GM19043 (cell line): ENCODE measurements at regions not wholly inside any gene's neighbourhood (a gene's known extent, or its start where the extent isn't known, plus 50 kb on each side); places are given as distances from the start of the nearest gene placed in this dataset.

Experiments
- ATAC-seq: cut with Tn5 transposase; IDR thresholded peaks from one replicate; pipeline ENCODE4 v1.9.1; 2021; ENCODE audit warnings: low read depth; ENCODE audit not compliant: unreplicated experiment

DNA sequence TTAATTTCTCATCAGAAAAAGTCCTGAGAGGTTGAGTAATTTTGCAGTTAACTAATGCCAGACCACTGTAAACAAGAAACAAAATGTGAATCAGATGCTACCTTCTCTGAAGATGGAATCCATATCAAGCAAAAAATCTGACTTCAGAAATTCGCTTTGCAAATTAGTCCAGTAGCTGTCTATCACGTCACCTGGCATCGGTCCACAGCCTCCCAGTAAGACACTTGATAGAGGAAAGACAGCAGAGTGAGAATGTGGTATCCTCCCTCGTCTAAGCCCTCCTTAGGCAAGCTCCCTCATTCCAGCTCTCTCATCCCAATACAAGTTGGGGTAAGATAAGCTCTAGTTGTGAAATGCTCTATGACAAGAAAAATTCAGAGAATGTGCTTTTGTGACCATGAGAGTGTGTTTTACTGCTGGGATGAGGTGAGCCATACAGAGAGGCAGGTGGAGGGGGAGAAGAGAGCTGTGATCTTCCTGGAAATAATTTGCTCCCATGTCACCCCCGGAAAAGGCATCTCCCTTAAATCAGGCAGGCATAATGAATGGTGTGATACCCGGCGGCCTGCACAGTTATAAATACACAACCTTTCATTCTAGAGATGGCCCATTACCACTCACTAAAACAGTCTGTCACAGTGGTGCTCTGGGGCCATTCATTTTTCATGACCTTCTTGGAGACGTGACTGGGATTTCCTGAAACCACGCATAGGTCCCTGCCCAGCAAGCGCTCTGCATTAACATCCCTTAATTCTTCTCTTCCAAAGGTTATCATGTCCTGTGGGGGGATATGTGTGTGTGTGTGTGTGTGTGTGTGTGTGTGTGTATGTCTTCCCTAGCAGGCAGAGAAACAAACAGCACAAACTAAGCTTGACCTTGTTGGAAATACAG, 602.0 kb upstream of the KCNMB2 start:
- no peak for ATAC-seq

DNA sequence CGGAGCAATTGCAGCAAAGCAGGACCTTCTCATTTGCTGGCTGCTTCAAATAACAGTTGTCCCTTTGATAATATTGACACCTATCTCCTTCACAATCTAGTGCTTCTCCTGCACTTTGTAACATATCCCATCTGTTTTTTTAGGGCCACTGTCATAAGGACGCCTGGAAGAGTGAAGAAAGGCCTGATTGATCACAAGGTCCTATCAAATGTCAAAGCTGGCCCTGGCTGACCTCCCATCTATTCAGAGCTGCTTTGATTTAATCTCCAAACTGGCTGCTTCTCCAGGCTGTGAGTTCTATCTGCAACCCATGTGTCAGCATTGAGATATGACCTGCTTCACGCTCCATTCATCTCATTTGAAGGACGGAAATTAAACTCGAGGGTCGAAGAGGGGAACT, 601.2 kb upstream of the KCNMB2 start:
- no peak for ATAC-seq

DNA sequence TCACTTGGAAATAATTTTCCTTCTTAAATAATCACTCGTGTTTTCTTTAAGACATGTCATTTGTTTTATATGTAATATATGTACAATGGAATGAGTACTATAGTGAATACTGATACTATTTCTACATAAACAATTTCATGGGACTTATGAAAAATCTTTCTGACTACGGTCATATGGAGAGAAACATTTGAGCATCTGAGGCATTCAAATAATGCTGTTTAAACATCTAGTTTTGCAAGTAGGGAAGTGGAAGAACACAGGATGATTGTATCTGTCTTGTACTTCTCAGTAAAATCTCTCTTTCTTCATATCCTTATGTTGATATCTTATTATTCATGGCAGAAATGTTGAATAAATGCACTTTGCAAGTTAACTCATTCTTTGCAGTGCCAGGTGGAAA, 599.5 kb upstream of the KCNMB2 start:
- ATAC-seq = no peak

DNA sequence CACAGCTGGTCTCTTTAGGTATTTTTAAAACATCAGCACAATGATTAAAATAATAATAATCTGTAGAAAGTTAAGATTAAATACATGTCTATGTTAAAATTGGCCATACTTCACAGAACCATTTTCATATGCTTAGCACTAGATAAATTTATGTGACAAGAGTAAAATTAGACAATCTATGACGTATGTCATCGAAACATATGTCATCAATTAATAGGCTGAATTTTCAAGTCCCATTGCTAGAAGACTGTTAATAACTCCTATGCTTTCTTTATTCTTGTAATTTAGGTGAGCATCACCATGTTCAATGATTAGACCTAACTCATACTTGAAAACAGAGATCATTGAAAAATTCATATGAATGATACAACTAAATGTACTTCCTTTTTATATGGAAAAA, 593.3 kb upstream of the KCNMB2 start:
- ATAC-seq = no peak

DNA sequence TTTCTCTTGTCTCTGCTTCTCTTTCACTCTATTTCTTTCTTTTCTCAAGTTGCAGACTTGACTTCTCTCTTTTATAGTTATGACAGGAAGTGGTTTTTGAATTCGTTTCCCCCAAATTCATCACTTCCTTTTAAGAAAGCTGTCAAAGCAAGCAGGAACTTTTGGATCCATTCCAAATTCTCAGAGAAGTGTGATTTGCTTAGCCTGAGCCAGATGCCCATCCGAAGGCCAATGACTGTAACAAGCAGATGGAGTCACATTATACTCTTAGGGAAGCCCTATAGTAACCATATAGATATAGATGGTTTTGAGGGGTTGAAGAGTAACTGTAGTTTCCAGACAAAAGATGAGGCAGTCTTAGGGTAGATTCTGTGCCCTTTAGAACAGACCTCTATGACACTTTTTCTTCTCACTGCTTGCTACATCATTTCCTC, 592.0 kb upstream of the KCNMB2 start:
- no peak for ATAC-seq

DNA sequence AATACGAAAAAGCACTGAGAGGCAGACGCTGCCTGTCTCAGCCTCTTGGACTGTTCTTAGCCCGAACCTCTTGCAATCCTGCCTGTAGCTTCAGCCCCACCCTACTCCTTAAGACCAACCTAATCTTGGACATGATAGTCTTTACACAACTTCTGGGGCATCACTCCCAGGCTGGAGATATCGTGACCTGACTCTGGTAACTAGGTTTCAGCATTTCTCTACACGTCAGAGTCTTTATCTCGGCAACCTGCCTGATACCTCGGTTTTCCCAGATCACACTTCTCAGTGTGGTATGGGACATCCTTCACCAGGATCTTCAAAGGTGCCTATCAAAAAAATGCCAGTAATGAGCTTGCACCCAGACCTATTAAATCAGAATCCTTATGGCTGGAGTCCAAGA, 590.2 kb upstream of the KCNMB2 start:
- ATAC-seq = no peak

DNA sequence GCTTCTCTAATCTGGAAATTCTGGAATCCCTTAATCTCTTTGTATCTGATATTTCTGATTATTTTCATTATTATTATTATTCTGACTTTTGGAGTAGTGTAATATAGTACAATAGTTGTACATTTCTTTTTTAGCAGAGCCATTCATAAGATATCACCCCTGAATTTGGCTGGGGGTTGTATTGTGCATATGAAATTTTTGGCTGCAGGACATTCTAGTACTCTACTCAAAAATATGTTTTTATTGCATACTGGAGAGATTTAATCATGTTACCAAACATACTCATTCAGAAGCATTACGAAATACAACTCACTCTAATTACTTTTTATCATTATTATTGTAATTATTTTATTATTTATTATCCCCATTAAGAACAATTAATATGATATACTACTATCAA, 589.7 kb upstream of the KCNMB2 start:
- ATAC-seq = no peak

DNA sequence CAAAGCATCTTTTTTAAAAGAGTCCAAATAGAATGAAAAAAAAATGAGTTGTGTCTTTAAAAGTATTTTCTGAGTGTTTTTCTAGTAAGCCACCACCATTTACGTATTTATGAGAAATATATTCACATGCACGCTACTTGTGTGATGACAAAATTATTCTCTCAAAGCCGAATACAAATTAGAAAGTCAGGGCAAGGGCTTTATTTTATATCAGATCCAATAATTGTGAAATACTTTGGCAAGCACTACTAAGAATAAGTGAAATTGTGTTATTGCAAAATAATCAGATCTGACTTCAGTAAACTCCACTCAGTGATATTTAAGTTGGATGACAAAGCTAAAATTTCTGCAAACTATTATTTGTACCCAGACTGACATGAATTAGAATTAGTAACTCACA, 589.3 kb upstream of the KCNMB2 start:
- no peak for ATAC-seq

DNA sequence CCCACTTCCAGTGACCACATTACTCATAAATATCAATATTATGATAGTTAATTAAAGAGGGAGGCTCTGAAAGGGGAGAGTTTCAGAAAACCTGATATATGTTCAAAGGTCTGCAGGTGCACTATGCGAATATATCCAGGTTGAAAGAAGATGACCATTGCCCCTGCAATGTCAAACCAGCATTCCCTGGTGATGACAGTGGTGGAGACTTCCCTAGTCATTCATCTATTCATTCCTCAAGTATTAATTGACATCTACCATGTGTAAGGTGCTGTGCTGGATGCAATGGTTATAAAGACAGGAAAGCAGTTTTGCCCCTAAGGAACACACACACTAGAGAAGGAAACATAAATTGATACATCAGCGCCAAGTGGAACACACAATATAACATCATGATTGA, 588.3 kb upstream of the KCNMB2 start:
- no peak for ATAC-seq

DNA sequence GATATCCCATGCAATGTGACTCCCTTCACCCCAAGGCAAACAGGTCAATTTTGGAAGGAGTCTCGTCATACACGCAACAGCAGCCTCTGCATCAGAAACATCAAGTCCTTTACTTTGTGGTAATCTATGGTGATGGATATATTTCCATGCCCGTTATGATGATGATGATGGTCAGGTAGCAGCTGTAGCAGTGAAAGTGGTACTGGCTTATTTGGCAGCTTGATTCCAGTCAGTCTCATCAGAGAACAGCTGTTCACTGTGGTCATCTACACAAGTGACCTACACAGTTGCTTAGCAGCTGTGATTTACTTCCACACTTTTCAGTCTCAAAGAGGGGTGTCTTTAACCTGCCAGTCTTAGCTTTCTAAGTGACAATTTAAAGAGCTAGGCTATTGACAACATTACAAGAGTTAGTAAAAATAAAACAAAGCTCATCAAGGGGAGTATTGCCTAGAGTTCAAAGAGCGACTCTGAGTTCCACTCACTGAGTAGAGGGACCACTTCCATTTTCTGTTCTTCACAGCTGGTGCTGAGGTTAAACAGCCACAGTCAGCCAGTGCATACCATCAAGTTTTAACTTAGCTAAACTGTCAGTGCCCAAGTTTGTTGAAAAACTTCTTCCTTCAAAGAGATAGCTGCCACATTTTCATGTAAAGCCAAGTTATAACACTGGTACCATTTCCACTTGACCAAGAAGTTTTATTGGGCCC, 587.4 kb upstream of the KCNMB2 start:
- no peak for ATAC-seq

DNA sequence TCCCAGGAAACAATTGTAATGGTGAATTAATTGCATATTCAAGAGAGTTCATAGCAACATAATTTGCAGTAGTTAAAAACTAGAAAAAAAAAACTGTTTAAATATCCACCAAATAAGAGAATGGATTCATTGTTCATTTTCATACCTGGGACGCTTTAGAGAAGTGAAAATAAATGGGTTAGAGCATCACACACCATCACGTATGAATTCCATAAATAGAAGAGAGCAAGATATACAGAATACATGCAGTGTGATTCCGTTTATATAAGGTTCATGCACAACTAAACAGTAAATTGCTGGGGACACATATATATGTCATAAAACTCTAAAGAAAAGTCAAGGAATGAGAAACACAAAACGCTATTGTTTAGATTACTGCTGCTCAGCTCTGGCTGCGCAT, 577.0 kb upstream of the KCNMB2 start:
- no peak for ATAC-seq

DNA sequence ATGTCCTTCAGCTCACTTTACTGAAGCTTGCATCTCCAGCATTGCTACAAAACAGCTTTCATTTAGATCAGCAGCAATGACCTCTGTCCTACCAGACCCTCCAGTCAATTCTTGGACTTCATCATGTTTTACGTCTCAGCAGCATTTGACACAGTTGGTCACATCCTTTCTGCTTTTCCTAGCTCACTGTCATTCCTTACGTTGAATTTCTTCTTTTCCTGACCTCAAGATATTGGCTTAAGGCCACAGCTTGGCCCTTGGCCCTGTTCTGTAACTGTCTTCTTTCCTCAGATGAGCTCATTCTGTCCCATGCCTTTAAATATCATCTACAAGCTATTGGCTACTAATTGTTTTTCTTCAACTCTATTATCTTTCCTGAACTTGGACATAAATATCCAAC, 576.2 kb upstream of the KCNMB2 start:
- ATAC-seq = no peak

DNA sequence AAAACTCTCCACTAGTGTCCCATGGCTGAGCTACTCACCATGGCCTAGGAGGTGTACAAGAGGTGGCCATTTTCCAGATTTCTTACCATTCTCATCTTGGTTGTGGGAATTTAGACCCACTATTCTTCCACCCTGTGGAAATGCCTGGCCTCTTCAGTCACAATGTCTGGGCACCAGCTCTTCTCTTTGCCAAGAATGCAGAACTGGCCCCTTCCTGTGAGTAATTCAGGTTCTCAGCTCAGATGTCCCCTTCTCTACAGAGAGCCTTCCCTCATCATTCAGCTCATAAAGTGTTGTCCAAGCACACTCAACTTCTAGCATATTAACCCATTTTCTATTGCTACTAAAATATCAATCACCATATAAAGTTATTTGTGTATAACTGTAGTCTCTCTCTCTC, 575.5 kb upstream of the KCNMB2 start:
- no peak for ATAC-seq

DNA sequence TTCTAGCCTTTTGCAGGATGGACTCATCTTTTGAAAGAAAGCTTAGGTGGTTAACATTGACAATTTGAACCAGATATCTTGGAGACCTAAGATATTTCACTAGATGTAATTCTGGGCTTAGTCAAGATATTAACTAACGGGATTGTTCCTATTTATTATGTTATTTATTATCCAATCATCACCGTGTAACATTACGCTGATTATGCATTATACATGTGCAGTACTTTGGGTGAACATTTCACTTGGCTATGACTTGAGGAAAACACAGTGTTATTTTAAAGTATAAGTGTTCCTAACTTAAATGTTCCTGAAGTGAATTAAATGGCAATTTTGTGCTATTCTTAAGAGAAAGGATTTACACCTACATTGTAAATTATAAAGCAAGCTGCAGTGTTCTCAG, 574.5 kb upstream of the KCNMB2 start:
- no peak for ATAC-seq

DNA sequence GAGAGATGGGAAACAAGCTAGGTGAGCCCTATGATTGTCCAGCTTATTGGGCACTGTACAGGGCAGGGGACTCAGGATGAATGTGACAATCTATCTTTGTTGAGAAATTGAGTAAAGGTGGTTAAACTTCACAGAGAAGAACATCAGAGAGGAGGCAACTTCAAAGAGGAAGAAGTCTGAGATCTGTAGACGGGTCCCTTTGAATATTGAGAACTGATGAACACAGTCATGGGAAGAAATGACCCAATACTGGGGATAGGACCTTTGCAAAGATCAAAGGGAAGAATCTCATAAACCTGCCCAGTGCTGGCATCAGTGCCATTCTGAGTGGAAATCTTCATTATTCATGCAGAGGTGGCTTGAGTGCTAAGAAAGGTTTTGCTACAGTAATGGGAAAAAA, 569.7 kb upstream of the KCNMB2 start:
- ATAC-seq = no peak

DNA sequence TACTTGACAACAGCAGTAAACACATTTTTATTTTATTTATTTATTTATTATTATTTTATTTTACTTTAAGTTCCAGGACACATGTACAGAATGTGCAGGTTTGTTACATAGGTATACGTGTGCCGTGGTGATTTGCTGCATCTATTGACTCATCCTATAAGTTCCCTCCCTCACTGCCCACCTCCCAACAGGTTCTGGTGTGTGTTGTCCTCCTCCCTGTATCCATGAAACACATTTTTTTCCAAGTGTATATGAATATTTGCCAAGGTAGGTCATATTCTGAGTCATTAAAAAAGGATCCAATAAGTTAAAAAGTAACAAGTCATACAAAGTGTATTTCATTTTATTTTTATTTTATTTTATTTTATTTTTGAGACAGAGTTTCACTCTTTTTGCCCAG, 567.3 kb upstream of the KCNMB2 start:
- ATAC-seq = no peak

DNA sequence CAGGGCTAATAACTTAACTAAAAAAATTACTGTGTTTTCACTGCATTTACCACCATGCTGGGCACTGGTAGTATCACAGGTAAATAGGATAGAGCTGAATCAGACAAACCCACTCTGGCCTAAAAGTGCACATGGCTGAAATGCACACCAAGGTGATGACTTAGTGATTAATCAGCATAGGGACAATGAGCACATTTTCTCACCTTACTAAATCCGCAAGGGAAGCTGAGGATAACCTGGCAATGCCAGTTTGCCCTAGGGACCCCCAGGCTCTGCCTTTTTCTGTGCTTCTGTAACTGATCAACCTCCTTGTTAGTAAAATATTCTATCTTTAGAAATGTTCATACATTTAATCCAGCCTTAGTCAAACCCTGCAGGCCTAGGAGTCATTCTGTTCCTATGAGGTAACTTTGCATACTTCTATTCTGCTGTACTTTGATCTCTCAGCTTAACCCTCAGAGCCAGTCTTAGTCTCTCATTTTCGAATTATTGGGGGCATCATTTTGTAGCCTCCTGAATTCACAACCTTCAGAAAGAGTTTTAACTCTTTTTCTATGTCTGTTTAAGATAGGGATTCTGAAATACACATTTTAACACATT, 562.9 kb upstream of the KCNMB2 start:
- ATAC-seq = no peak

DNA sequence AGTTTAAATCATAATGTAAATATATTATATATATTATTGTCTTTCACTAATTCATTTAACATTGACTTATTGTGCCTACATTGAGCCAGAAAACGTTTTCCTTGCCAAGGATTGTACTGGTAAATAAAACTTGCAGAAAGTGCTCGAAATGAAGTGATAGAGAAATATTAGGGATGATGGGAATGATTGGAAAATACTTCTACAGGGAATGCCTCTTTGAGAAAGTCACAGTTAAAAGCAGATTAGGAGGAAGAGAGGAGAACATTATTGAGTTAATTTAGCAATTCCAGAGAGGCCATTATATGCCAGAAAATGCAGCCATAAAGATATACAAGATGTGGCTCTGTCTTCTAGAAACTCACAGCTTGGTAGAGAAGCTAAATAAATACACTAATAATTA, 560.0 kb upstream of the KCNMB2 start:
- ATAC-seq = no peak

DNA sequence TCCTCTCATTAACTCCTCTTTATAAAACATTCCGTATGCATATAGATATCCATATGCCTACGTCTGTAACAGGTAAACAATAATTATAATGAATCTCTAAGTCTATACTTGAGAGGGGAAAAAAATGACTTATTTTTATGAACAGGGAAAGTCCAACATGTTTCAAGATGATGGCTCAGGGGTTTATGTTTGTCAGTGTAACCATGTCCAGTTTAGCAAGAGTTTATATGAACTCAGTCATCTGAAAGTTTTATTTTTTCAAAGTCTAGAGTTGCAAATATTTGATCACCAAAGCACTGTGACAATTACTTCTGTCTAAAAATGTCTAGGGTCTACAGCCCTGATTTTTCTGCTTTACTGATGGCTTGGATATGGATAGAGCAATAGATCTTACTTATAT, 559.4 kb upstream of the KCNMB2 start:
- ATAC-seq = no peak

DNA sequence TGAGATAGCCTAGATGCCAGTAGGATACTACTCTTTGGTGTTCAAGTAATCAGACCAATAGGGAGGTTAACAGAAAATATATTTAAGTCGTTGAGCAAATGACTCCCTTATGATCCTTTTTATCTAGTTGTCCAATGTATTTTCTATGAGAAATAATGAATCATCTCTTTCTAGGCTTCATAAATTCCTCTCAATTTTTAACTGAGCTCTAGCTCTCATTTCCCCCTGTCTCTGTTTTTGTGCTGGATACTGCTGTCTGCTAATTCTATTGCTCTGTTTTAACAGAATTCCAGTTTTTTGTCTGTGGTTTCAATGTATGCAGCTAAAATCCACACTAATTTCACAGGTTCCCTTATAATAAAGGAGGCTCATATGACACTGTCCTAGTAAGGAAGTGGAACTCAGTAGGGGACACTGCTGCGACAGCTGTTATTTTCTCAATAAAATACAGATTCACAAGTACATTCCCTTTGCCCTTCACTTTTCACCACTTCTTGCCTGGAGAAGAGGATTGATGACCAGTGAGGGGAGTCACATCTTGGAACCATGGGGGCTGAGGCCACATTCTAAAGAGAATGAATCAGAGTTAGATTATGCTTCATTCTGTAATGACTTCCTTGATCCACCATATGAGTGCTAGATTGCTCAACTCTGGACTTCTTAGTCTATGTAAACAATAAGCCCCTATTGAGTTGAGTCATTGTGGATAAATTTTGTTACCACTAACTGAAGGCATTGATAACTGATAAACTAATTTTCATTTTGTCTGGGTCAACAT, 558.7 kb upstream of the KCNMB2 start:
- no peak for ATAC-seq

DNA sequence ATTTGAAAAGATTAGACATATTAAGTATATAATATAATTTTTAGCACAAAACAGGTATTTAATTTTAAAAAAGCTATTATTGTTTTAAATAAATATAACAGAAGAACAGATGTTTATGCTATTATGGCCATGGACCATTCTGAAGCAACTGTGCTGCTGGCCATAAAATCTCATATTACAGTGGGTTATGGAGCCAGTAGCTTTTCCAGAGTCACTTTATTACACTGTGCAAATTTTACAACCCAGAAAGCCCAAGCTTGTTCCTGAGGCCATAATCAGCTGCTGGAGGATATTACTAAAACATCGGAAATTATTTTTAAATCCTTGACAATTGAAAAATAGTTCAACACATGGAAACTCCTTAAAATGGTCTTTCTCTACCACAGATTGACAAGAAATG, 557.3 kb upstream of the KCNMB2 start:
- no peak for ATAC-seq
